ENCODE measurements at regions not wholly inside any gene's neighbourhood (a gene's known extent, or its start where the extent isn't known, plus 50 kb on each side); places are given as distances from the start of the nearest gene placed in this dataset.
A peak's percentile ranks its signal among the peaks of the same experiment; 100 is the strongest.

- Histone ChIP-seq H3K9ac (ENCODE audit: insufficient read depth, low read length, poor library complexity, severe bottlenecking) (no peak overlapping the region), H3K27me3 (ENCODE audit: control insufficient read depth in 2 of 2, insufficient read depth in 2 of 2, low read length in 2 of 2) (peaks cover 0 to 4% of the 10 kb centered on the region in 2 donors), H4K20me1 (ENCODE audit: insufficient read depth, low read length) (no peaks in the 10 kb centered on the region), H3K79me2 (ENCODE audit: insufficient read depth, low read length) (no peaks in the 10 kb centered on the region), H3K9me3 (replicated peaks in 1 of 2; ENCODE audit: control insufficient read depth in 1 of 2, insufficient read depth in 1 of 2, low read length in 2 of 2) (no peaks in the 10 kb centered on the region), H3K27ac (ENCODE audit: low read depth in 1 of 2, low read length in 2 of 2) (no peak overlapping the region), H3K4me1 (ENCODE audit: control insufficient read depth in 1 of 2, insufficient read depth in 2 of 2, low read length in 2 of 2) (no peaks in the 10 kb centered on the region), H3K4me3 (replicated peaks in 1 of 3; ENCODE audit: low read depth in 2 of 3, low read length in 3 of 3) (no peak overlapping the region), H3K4me2 (replicated peaks; ENCODE audit: extremely low read depth, low read length, poor library complexity, severe bottlenecking) (no peak overlapping the region), H3K36me3 (replicated peaks in 1 of 2; ENCODE audit: control insufficient read depth in 1 of 2, insufficient read depth in 2 of 2, low read length in 2 of 2) (no peaks in the 10 kb centered on the region), H2AFZ (ENCODE audit: insufficient read depth, low read depth, low read length, poor library complexity, severe bottlenecking) (no peak overlapping the region)
- intact Hi-C loops (cut with micrococcal nuclease), result no loop called here
- Mint-ChIP-seq H3K27me3 (ENCODE audit: low read depth in 3 of 3) (peaks cover 10 to 26% (median 13%) of the 10 kb centered on the region in 3 donors), H3K4me1 (no peaks in the 10 kb centered on the region), H3K36me3 (no peaks in the 10 kb centered on the region), H3K27ac (no peak overlapping the region), H3K4me3 (no peak overlapping the region), H3K9me3 (no peaks in the 10 kb centered on the region)
- TF ChIP-seq CTCF (IDR thresholded peaks at IDR 0.05), result no peak
- 25% methylated on average over 4 of the region's 4 CpGs for WGBS (ENCODE audit: insufficient coverage)
- DNase-seq, result no peak
Observed at GRCh38 chr5:141743866-141744272, 61.8 kb upstream of the ARAP3 start.

- WGBS (ENCODE audit: insufficient coverage), result 15% methylated on average over 12 of the region's 18 CpGs
- H3K4me1 ChIP-seq (ENCODE audit: control insufficient read depth in 1 of 2, insufficient read depth in 2 of 2, low read length in 2 of 2), result no peaks in the 10 kb centered on the region
- H3K9me3 ChIP-seq (replicated peaks in 1 of 2; ENCODE audit: control insufficient read depth in 1 of 2, insufficient read depth in 1 of 2, low read length in 2 of 2), result no peaks in the 10 kb centered on the region
- no peaks in the 10 kb centered on the region for H3K36me3 ChIP-seq (replicated peaks in 1 of 2; ENCODE audit: control insufficient read depth in 1 of 2, insufficient read depth in 2 of 2, low read length in 2 of 2)
- no peaks in the 10 kb centered on the region for H3K9me3 Mint-ChIP-seq
- H2AFZ ChIP-seq (ENCODE audit: insufficient read depth, low read depth, low read length, poor library complexity, severe bottlenecking), result no peak overlapping the region
- DNase-seq, result no peak
- H3K79me2 ChIP-seq (ENCODE audit: insufficient read depth, low read length), result no peaks in the 10 kb centered on the region
- H3K4me3 Mint-ChIP-seq, result no peak overlapping the region
- H3K27ac Mint-ChIP-seq, result peak overlapping the region in 1 of 7 donors; percentile 49
- H3K4me1 Mint-ChIP-seq, result no peaks in the 10 kb centered on the region
- intact Hi-C loops (cut with micrococcal nuclease), result no loop called here
- H3K27me3 ChIP-seq (ENCODE audit: control insufficient read depth in 2 of 2, insufficient read depth in 2 of 2, low read length in 2 of 2), result peaks cover 0 to 4% of the 10 kb centered on the region in 2 donors
- H3K27ac ChIP-seq (ENCODE audit: low read depth in 1 of 2, low read length in 2 of 2), result no peak overlapping the region
- H3K4me3 ChIP-seq (replicated peaks in 1 of 3; ENCODE audit: low read depth in 2 of 3, low read length in 3 of 3), result no peak overlapping the region
- H3K36me3 Mint-ChIP-seq, result no peaks in the 10 kb centered on the region
- no peak overlapping the region for H3K4me2 ChIP-seq (replicated peaks; ENCODE audit: extremely low read depth, low read length, poor library complexity, severe bottlenecking)
- TF ChIP-seq CTCF (IDR thresholded peaks at IDR 0.05), result no peak
- no peaks in the 10 kb centered on the region for H4K20me1 ChIP-seq (ENCODE audit: insufficient read depth, low read length)
- peaks cover 10 to 26% (median 13%) of the 10 kb centered on the region in 3 donors for H3K27me3 Mint-ChIP-seq (ENCODE audit: low read depth in 3 of 3)
- H3K9ac ChIP-seq (ENCODE audit: insufficient read depth, low read length, poor library complexity, severe bottlenecking), result no peak overlapping the region
Observed at GRCh38 chr5:141742866-141743851, 61.1 kb upstream of the ARAP3 start.

All from CD14-positive monocyte (primary cell).